Fibroblast of the aortic adventitia (primary cell): ENCODE measurements at regions not wholly inside any gene's neighbourhood (a gene's known extent, or its start where the extent isn't known, plus 50 kb on each side); places are given as distances from the start of the nearest gene placed in this dataset.

Experiments
- DNase-seq: peaks from one replicate; pipeline ENCODE4 v3.0.0-alpha.2; 2010; ENCODE audit warnings: low read depth
- H3K4me3 ChIP-seq: 2 replicates; pipeline ENCODE4 v1.5.1; 2011; ENCODE audit warnings: low read depth, mild to moderate bottlenecking, control low read depth, low read length, moderate library complexity
- TF ChIP-seq, protein P1 (sequence below): IDR thresholded peaks from 2 replicates; pipeline ENCODE4 v1.5.1; 2011; ENCODE audit warnings: mild to moderate bottlenecking, low read length, control low read depth, inconsistent platforms; ENCODE audit not compliant: insufficient read depth

DNA sequence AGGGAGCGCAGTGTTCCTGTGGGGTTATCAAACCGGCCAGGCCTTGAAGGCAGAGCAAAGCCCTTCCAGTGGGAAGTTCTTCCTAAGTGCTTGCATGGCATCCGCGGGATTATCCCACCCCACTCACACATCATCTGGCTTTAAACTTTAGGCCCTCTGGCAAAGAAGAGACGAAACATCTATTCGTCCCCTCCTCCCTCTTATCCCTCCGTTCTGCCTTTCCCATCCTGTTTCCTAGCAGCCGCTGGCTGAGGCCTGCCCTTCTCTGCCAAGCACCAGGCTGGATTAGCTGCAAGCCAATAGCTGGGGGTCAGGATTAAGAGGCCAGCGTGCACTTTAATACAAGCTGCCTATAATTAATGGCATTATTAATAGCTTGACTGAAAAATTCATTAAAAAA, 621.0 kb downstream of the PKHD1 start:
- DNase-seq: no peak
- H3K4me3 ChIP-seq: no peak overlapping the region
- TF ChIP-seq, protein P1, sequence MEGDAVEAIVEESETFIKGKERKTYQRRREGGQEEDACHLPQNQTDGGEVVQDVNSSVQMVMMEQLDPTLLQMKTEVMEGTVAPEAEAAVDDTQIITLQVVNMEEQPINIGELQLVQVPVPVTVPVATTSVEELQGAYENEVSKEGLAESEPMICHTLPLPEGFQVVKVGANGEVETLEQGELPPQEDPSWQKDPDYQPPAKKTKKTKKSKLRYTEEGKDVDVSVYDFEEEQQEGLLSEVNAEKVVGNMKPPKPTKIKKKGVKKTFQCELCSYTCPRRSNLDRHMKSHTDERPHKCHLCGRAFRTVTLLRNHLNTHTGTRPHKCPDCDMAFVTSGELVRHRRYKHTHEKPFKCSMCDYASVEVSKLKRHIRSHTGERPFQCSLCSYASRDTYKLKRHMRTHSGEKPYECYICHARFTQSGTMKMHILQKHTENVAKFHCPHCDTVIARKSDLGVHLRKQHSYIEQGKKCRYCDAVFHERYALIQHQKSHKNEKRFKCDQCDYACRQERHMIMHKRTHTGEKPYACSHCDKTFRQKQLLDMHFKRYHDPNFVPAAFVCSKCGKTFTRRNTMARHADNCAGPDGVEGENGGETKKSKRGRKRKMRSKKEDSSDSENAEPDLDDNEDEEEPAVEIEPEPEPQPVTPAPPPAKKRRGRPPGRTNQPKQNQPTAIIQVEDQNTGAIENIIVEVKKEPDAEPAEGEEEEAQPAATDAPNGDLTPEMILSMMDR: no peak

GRCh38 chr6:51467231-51467952, 620.0 kb downstream of the PKHD1 start:
- no peak for DNase-seq
- TF ChIP-seq, protein P1: no peak
- H3K4me3 ChIP-seq: no peak overlapping the region

DNA sequence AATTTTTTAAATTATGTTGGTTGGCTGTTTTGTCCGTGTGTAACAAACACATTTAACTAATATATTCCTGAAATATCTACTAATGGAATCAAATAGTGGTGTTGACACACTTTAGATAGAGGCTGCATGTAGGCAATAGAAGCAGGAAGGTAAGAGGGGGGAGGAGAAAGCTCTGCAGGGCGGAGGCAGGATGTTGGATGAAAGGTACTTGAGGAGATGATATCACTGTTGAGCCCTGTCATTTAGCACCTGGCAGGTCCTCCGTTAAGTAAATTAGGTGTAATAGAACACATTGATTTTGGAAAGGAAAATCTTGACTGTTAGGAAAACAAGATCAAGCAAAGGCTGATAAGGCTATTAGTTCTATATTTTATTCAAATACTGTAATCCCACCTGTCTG, 618.7 kb downstream of the PKHD1 start:
- TF ChIP-seq, protein P1: no peak
- H3K4me3 ChIP-seq: no peak overlapping the region
- no peak for DNase-seq

- no peak overlapping the region for H3K4me3 ChIP-seq
- DNase-seq: no peak
- TF ChIP-seq, protein P1: no peak
Observed at GRCh38 chr6:51472745-51473487, 614.5 kb downstream of the PKHD1 start.

DNA sequence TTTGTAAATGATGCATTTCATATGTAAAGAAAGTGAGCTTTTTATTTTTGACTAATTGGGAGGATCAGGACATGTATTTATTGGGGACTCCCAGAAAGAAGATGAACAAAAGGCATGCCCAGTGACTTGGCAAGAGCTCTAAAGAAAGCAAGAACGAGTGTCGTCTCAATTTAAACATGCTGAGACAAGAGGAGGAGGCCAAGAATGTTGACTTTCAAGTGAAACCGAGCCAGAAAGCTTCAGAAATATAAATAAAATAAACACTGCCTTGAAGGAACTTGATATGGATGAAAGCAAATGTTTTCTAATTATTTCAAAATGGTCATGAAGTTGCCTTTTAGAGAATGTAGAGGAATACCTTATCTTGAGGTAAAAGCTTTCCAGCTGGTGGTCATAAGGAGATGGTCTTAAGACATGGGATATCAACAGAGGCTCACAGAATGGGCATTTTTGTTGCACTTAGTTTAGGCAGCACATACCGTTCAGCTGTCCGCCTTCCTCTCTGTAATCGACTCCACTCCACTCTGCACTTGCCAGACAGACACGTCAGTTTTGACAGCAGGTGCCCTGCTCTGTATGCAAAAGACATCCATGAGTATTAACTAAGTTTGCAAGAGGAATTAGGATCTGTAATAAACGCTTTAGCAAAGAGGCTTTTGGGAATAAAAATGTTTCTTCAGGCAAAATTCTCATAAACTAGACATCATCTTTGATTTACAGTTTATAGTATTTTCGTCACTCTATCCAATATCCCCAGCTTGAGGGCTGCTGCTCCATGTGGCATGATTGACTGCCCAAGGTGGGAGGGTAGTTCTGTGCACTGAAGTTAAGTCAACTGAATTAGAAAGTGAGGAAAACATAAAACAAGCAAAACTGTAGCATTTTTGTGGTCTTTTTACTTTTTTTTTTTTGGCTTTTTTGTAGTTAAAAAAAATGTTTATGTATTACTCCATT, 613.1 kb downstream of the PKHD1 start:
- H3K4me3 ChIP-seq: no peak overlapping the region
- TF ChIP-seq, protein P1: no peak
- DNase-seq: no peak

DNA sequence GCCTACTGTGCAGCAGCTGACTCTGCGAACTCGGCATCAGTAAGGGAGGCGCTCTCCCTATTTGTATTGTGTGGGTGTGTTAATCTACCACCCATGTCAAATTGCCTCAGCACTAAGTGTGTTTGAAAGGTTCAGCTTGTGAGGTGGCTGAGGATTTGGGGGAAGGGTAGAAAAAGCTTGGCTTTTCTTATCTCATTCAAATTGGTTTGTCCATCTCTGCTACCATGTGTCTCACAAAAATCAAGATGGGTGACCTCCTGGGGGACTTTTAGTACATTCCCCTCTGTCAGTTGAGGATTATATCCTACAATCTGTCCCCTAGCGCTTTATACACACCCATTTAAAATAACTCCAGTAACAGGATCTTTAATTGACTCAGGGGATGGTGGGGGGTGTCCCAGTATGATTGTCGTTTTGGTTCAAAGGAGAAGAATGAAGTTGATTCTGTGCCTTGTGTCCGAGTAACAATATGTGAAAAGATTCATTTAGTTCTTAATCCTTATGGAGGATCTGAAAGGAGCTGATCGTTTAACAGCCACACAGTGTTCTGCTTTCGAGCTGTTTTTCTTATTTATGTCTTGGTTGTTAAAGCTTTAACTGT, 609.6 kb downstream of the PKHD1 start:
- DNase-seq: no peak
- TF ChIP-seq, protein P1: no peak
- no peak overlapping the region for H3K4me3 ChIP-seq
